ENCODE measurements at regions not wholly inside any gene's neighbourhood (a gene's known extent, or its start where the extent isn't known, plus 50 kb on each side); places are given as distances from the start of the nearest gene placed in this dataset.

DNA sequence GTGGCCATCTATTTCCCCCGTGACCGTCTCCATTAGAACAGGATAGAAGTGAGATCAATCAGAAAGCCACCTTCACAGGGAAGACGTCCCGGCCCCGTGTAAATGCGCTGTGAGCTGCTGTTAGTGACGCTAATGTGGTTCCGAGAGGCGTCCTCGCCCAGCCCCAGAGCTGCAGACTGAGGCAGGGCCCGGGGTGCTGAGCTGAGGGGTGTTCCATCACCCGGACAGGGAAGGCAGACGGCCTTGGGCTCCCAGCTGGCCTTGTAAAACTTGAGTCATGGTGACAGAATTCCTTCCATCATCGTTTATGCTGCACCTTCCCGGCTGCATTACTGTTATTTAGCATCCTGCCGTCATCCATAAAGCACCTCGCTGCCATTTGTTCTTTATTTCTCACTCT, 195.3 kb upstream of the CTBP2 start:
- FAIRE-seq (no peak), DNase-seq (ENCODE audit: low spot score in 2 of 2) (no peak)

DNA sequence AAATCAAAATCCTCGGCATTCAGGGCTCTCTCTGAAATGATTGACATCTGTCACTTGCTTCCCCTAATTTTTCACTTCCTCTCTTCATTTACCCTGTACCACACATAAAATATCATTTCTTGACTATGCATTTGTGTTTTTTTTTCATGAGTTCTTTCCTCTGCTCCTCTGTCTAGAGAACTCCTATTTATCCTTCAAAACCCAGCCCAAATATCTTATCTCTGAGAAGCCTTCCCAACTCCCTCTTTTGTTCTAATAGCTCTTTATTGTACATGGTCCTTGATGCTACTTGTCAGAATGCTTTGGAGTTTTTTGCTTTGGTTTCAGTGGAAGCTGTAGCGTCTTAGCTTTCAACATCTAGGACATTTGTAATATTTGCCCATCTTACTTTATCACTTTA, 190.2 kb upstream of the CTBP2 start:
- DNase-seq (ENCODE audit: low spot score in 2 of 2): no peak
- FAIRE-seq: no peak

DNA sequence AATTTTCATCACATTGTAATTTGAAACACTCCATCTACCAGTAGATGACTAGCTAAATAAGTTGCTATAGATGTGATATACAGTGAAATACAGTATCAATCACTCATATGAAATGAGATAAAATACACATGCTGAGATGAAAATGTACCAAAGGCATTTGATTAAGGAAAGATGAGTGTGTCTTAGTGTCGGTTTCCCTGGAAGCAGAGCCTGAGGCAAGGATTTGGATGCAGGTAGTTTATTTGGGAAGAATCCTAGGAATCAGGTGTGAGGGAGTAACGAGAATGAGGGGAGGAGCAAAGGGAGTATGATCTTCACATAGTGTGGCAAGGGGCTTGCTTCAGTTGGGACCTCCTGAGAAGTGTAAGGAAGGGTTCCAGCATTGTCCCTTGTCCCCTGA, 188.2 kb upstream of the CTBP2 start:
- DNase-seq (ENCODE audit: low spot score in 2 of 2) (no peak), FAIRE-seq (no peak)

DNA sequence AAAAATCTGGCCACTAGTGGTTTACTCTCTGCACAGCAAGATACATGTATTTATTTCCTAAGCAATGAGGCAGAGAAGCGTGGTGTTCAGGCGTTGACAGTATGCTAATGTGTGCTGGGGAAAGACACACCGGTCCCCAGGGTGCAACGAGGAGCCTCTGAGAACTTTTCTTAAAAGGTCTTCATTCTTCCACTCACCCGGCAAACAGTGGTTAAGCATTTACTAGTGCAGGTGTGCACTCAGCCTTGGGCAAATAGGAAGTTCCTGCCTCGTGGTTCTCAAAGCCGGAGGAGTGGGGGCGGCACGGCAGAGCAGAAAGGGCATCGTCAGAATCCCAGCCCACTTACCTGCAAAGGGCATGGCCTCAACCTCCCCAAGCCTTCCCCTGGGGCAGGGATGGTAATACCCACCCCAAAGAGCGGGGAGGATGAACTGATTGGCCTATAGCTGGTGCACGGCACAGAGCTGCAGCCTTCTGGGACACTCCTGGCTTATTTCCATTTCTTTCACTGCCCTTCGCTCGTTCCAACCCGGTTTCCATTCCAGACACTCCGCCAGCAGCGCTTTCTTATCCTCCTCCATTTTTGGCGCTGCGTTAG, 184.3 kb upstream of the CTBP2 start:
- DNase-seq (ENCODE audit: low spot score in 2 of 2) (no peak), FAIRE-seq (no peak)

DNA sequence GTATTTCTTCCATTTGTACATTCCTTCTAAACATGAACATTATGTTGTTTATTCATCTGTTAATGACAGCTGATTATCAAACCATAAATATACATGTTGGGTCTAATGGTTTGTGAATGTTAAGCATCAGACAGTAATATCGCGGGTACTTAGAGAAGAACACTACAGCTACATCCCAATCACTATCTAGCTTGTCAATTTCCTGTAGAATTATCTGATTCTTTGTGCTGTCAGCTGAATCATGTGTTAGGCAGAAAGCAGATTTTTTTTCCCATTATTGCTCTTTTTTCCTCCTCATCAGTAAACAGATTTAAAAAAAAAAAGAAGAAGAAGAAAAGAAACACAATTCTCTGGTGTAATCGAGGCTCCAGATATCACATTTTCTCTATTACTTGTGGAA, 183.6 kb upstream of the CTBP2 start:
- no peak for DNase-seq (ENCODE audit: low spot score in 2 of 2)
- no peak for FAIRE-seq

DNA sequence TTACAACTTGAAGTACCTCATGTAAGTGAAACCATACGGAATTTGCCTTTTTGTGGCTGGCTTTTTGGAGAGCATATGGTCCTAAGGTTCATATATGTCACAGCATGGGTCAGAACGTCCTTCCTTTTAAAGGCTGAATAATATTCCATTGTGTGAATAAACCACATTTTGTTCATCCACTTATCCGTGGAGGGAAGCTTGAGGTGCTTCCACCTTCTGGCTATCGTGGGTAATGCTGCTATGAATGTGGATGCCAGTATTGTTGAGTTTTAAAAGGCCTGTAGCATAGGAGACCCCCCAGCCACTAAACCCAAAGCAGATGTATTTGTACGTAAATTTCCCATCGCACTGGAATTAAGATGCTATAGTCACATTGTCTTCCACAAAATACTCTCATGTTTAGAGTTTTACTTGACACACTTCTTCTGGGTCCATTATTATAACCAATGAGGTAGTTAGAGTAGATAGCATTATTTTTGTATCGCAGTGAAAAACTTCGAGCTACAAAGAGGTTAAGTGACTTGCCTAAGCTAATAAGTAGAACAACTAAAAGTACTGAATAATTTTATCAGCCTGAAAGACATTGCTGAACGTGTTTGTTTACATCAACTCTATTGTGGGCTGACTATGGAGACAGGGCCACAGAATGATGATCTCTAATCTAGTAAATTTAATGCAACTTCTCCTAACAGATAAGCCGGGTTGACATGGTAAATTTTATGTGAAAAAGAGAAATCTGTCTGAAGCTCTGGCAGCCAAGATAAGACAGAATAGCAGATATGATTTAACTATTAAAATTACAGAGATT, 183.0 kb upstream of the CTBP2 start:
- FAIRE-seq (no peak), DNase-seq (ENCODE audit: low spot score in 2 of 2) (no peak)

DNA sequence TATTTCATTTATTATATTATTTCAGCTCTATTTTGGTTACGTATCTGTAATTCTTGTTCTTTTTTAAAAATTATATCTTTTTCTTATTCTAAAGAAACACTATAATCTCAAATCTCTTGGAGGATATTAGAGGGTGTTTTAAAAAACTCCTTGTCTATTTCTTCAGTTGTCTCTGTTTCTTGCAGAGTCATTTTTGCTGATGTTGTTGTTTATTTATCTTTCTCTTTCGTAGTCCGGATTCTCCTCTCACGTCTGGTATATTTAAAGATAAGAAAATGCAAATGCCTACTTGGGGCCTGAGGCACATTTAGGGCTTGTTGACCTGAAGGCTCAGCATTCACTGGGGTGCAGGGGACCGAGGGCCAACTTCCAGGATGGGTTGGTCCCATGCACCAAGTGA, 181.2 kb upstream of the CTBP2 start:
- no peak for FAIRE-seq
- no peak for DNase-seq (ENCODE audit: low spot score in 2 of 2)

DNA sequence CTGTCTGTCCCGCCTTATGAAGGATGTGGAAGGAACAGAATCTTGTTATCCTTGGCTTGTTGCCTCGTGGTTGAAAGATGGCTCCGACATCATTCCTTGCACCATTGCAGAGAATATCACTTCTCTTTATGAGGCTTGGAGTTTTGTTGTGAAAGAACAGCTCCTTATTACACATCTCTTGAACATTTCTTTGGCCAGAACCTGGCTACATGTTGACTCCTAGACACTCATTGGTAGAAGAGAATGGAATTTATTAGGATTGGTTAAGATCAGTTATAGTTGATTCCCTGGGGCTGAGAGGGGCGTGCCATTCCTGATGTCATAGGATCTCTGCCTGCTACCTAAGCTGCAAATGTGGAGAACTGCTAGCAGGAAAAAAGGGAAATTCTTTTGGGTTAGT, 180.5 kb upstream of the CTBP2 start:
- no peak for DNase-seq (ENCODE audit: low spot score in 2 of 2)
- no peak for FAIRE-seq

DNA sequence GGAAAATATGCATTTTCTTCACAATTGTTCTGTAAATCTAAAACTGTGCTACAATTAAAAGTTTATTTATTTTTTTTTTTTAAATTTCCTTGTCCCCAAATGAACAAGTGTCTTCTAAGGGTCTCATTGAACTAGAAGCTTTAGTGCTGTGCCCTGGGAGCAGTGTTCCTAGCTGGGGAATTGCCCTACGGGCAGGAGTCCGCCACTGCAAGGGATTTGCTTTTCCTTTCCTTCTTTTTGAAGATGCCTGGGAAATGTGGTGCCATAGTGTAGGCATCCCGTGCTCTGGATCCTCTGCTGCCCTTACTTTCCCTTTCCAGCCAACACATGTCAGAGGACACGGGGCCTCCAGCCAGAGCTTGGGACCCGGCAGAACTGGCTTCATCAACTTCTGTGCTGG, 177.1 kb upstream of the CTBP2 start:
- FAIRE-seq: no peak

DNA sequence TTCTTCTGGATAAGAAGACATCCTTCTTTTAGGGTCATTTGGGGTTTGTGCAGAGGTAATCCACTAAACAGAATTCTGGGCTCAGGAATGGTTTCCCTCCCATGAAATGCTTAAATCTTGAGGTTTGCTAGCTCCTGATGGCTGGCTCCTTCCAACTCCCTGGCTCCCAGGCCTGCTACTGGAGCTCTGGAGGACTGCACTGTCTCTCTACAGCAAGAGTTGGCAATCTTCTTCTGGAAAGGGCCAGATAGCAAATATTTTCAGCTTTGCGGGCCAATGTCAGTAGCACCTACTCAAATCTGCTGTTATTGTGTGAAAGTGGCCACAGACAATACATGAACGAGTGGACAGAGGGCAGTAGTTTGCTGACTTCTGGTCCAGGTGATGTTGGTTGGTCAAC, 174.2 kb upstream of the CTBP2 start:
- no peak for DNase-seq (ENCODE audit: low spot score in 2 of 2)

More for the DNA sequence above, 177.1 kb upstream of the CTBP2 start:
- DNase-seq (ENCODE audit: low spot score in 2 of 2): no peak

DNA sequence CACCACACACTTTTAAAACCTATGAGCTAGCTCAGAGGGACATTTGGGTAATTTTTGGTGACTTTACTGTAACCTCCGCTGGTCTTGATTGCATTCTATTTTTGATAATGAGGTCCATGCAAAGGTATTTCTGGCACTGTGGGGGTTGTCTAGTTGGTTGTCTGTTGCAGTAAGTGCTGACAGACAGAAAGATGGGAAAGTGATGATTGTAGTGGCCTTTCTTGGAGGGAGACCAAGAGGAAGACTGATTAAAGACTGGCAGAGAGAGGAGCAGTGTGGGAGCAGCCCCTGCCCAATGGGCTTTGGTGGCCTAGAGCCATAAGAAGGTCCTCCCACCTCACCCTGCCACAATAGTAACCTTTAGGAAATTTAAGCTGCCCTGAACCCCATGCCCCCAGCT, 173.4 kb upstream of the CTBP2 start:
- DNase-seq (ENCODE audit: low spot score in 2 of 2) (no peak), FAIRE-seq (no peak)

More for the DNA sequence above, 174.2 kb upstream of the CTBP2 start:
- no peak for FAIRE-seq

DNA sequence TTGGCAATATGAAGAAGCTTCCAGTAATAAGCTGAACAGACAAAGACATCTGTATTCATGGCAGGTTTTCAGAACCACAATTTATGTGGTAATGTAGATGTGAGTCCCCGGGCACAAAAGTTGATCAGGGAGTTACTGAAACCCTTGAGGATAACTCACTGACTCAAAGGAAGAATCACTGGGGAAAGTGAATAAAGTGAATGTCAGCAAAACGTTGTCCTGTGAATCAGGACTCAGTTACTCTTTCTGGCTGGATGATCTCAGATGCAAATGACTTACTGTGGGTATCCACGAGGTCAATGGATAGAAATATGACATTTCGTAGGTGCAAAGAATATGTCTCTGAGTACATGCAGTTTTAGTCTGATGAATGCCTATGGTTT, 172.8 kb upstream of the CTBP2 start:
- DNase-seq (ENCODE audit: low spot score in 2 of 2) (no peak), FAIRE-seq (no peak)

DNA sequence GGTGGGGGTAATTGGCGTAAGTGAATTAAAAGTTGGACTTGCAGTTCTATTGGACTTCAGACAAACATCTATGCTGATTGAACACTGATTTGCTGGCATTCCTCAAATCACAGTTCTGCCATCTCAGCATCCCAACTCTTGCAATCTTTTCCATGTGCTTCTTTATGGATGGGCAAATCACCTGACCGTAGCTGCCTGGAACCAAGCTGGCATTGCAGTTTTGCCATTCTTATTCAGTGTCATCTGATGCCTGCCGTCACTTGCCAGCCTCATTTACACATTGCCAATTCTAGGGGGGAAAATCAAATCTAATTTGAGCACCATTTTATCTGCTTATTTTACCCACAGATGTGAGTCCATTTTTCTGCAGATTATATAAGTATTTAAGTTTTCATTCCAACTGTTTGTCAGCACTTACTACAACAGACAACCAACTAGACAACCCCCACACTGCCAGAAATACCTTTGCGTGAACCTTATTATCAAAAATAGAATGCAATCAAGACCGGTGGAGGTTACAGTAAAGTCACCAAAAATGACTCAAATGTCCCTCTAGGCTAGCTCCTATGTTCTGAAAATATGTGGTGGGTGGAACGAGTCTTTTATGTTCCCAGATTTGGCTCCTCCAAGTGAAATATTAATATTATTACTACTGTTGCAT, 172.3 kb upstream of the CTBP2 start:
- no peak for DNase-seq (ENCODE audit: low spot score in 2 of 2)
- FAIRE-seq: no peak

DNA sequence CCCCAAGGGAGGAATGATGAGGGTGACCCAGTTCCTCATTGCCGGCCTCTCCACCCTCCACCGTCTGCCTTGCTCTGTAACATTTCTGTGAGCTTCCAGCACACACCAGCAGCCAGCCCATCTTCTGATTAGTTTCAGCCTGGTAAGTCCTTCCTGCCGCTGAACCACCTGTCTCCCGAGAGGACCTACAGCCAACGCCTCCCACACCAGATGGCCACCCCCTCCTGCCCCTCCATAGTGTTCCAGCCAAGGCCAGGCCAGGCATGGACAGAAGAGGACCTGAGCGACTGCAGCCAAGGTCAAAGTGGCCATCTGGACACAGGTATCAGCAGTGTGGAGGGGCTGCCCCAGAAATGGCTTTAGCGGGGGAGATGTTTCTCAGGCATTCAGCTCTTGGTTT, 170.7 kb upstream of the CTBP2 start:
- FAIRE-seq: no peak
- DNase-seq (ENCODE audit: low spot score in 2 of 2): no peak

DNA sequence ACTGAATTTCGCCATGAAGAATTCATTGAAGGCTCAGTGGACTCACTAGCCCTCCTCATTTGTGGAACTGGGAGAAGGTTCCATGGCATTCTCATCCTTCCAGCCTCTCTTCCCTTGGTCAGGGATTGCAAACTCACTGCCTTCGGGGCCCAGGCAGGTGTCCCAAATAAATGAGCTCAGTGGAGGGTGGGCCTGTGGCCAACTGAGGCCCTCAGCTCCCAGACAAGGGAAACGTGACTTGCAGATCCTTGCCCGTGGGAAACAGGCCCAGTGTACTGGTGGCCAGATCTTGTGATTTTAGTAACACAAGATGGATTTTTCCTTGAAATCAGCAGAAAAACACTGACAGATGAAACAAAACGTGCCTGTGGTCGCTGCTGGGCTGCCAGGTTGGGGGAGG, 168.7 kb upstream of the CTBP2 start:
- DNase-seq (ENCODE audit: low spot score in 2 of 2) (no peak), FAIRE-seq (no peak)

DNA sequence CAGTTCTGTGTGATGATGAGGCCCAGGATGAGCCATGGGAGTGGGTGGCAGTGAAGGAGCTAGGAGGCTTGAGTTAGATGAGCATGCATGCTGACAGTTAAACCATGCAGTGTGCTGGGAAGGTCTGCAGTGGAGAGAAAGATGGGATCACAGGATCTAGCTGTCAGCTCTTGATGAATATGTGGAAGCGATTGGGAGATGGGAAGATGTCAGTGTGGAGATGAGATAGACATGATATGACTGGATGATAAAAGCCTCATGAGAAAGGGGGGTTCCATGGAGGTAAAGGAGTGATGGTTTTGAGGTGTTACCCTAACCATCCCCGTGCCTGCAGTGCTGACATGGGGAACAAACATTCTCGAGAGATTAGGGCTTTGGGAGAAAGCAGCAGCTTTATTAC, 165.0 kb upstream of the CTBP2 start:
- FAIRE-seq: no peak

DNA sequence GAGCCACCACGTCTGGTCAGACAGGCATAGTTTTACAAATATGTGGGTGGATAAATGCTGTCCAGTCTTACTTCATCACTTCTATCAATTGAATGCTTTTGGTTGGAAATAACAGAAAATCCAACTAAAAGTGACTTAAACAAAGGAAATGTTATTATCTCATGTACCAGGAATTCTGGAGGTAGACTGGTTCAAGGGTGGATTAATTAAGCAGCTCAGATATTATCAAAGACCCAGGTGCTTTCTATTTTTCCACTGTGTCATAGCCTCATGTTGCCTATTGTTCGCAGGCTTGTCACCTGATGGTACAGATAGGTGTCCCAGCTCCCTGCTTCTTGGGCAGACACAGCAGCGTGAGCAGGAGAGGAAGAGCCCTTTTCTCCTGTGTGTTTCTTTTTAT, 156.1 kb upstream of the CTBP2 start:
- no peak for DNase-seq (ENCODE audit: low spot score in 2 of 2)

More for the DNA sequence above, 165.0 kb upstream of the CTBP2 start:
- no peak for DNase-seq (ENCODE audit: low spot score in 2 of 2)

DNA sequence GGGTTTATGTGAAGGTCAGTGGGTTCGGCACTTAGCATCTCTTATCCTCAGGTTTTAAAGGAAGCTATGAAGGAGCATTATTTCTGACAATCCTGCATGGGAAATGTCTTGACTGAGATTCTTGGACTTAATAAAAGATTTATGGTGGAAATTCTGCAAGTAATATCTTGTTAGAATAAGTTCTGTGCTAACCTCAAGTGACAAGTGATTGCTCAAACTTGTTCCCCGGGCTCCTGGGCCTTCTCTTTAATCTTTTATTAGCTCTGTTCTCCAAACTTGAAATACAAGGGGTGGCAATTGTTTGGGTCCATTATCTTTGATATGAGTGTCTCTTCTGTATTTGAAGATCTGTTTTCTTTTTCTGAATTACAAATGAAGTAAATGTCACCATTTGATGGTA, 140.6 kb upstream of the CTBP2 start:
- DNase-seq (ENCODE audit: low spot score in 2 of 2): no peak
- no peak for FAIRE-seq

More for the DNA sequence above, 156.1 kb upstream of the CTBP2 start:
- no peak for FAIRE-seq

DNA sequence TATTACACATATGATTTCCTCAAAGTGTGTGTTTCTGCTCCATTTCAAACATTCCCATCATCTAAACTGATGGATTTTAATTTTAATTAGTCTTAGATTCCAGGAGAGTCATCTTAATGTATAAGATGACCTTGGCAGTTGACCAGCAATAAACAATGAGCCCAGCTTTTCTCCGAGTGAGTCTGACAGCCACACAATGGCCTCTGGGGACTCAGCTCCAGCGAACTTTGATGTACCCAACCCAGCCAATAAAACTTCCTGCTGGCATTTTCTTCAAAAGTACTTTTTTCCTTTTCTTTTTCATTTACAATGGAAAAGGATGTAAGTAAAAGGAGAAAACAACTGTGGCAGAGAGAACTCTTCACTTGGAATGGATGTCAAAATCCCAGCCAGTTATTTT, 139.1 kb upstream of the CTBP2 start:
- FAIRE-seq: no peak
- no peak for DNase-seq (ENCODE audit: low spot score in 2 of 2)

DNA sequence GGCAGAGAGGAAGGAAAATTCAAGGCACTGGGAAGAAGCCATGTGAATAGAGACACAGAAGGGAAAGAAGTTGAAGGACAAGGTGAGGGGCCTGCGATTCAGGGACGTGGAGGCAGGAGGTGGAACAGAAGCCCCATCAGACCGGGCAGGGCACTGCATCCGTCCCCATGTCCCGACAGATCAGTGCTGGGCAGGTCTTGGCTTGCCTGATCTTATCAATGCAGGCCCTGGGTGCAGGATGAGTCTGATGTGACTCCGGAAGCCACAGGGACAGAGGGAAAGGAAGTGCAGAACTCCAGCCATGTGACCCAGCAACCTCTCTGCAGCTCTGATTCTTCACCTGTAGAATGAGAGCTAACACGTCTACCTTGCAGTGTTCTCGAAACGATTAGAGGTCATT, 136.2 kb upstream of the CTBP2 start:
- no peak for FAIRE-seq
- DNase-seq (ENCODE audit: low spot score in 2 of 2): no peak

DNA sequence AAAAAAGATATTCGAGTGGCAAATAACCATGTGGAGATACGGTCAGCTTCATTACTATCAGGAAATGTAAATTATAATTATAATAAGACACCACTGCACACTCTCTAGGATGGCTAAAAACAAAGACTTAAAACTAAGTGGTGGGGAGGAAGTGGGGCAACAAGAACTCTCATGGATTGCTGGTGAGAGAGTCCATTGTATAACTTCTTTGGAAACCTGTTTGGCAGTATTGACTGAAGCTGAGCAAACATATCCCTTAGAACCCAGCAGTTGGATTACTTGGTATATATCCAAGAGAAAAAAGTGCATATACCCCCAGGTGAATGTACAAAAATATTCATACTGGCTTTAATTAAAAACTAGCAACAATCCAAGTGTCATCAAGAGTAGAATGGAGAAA, 133.7 kb upstream of the CTBP2 start:
- no peak for DNase-seq (ENCODE audit: low spot score in 2 of 2)
- no peak for FAIRE-seq

DNA sequence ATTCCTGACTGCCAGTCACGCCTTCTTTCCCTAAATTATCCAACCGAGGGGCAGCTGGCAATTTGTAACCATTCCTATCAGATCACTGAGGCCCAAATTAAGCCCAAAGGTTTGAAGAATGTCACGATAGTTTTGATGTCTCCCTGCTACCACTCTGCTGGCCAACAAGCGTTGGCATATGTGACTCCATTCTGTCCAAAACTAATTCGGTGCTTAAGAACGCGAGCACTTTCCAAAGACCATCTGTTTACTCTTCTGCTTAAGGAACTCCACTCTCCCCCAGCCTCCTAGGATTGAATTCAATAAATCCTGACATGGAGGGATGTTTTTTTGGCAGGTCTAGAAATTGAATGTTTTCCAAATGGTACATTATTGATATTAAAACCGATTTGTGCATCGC, 131.5 kb upstream of the CTBP2 start:
- FAIRE-seq: no peak

More for the DNA sequence above, 131.5 kb upstream of the CTBP2 start:
- no peak for DNase-seq (ENCODE audit: low spot score in 2 of 2)

Measured in frontal cortex (tissue), 3 donors.